ENCODE measurements at regions not wholly inside any gene's neighbourhood (a gene's known extent, or its start where the extent isn't known, plus 50 kb on each side); places are given as distances from the start of the nearest gene placed in this dataset.

GRCh38 chr13:62544928-62545327 lies 1129.3 kb upstream of the PCDH20 start:
- no peak for TF ChIP-seq POLR2AphosphoS5 (IDR thresholded peaks at IDR 0.05)
- no peak for TF ChIP-seq CTCF (IDR thresholded peaks at IDR 0.05)

Data from suprapubic skin (tissue), 3 donors.